ENCODE measurements at regions not wholly inside any gene's neighbourhood (a gene's known extent, or its start where the extent isn't known, plus 50 kb on each side); places are given as distances from the start of the nearest gene placed in this dataset.

DNA sequence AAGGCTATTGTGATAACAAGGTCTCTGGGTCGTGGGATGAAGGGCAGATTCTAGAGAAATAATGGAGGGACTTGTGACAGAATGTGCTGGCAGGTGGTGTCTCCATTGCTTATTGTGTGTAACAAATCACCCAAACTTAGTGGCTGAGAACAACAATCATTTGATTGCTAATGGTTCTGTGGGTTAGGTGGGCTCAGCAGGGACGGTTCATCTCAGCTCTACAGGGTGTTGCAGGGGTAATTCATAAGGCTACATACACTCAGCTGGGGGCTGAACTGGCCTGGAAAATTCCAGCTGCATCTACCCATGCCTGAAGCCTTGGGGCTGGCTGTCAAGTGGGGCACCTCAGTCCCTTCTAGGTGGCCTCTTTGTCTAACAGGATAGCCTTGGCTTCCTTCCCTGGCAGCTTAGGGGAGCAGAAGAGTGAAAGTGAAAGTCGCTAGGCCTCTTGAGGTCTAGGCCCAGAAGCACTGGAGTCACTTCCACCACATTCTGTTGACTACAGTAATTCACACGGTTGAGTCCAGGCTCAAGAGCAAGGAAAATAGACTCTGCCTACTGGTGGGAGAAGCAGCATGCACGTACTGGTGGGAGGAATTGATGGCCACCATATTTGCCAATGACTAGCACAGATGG is 308.9 kb downstream of the MN1 start:
- FAIRE-seq = no peak

DNA sequence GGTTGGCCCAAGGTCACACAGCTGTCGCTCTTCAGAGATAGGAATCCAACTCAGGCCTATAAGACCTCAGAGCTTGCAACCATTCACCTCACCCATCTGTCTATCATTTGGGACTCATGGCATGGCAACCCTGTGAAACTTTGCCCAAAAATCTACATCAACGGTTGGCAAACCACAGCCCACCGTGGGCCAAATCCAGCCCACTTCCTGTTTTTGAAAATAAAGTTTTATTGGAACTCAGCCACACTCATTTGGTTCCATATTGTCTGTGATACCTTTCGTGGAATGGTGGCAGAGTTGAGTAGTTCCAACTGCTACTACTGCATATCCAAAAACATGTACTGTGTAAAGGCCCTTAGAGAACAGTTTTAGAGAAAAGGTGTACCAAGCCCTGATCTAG is 307.8 kb downstream of the MN1 start:
- no peak for FAIRE-seq

DNA sequence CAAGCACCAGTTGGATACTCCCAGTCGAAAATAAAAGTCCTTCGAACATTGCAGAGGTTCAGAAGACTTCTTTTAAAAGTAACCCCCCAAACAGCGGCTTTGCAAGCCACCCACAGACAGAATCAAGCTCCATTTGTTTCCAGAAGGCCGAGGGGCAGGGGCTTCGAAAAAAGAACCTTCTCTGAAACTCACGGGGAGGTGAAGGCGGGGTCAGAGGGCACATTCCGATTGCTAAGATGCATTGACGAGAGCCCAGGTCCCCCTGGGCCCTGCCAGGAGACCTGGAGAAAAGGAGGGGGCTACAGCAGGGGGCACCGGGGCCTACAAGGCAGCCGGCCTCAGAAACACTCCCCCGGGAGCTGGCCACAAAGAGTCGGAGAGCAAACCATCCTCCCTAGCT is 306.8 kb downstream of the MN1 start:
- no peak for FAIRE-seq

DNA sequence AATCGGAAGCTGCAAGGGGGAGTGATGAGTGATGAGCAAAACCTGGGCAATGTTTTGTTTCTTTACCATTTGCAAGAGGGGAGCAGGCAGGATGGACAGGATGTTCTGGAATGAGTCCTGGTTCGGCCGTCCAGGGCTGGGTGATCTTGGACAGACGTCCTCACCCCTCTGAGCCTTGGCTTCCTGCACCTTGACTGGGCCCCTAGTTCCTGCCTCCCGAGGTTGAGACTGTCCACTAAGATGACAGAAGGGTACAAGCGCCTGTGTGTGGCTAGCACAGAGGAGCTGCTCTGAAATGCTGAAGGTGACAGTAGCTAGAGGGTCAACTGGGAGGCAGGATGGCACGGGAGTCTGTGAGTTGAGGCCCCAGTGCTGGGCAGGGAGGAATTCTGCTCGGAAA is 306.2 kb downstream of the MN1 start:
- no peak for FAIRE-seq

DNA sequence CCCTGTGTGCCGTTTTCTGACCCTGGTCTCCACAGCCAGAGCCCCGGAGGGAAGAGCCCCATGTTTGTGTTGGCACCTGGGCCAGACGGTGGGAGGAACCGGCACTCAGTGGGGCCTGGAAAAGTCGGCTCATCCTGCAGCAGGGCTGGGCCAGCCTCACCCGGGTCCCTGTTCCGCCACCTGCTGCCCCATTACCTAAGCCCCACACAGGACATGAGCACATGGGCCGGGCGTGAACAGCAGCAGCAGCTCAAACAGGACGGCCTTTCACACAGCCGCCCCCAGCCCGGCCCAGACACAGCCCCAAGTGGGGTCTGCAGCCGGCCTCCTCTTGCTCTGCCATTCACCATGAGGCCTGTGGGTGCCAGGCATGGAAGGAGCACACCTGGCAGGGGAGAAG is 302.4 kb downstream of the MN1 start:
- FAIRE-seq = no peak

DNA sequence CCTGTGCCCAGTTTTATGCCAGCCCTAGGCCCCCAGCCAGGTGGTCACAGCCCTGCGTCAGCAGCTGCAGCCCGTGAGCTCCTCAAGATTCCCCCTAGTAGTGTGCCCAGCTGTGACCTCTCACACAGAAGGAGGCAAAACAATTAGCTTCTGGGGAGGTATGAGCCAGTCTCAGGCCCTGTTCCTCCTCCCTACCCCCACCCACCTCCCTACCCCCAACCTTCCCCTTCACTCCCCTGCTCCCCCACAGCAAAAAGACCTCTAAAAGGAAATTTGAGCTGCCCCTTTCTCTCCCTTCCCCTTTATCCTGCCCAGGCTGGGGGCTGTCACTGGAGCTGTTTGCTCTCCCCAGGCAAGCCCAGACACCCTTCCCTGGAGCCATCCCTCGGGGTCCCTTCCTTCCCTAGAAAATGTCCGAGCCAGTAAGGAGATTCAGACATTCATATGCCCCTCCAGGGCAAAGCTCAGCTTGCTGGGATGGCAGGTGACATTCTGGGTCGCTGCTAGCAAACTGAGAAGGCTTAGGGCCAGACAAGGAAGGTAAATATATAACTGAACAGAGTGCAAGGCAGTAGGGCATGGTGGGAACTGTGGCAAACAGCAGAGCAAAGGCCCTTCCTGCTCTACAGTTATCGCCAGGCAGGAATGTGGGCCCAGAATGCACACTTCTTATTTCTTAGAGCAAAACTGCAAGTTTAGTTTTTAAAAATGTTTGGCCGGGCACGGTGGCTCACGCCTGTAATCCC is 300.2 kb downstream of the MN1 start:
- FAIRE-seq = no peak

DNA sequence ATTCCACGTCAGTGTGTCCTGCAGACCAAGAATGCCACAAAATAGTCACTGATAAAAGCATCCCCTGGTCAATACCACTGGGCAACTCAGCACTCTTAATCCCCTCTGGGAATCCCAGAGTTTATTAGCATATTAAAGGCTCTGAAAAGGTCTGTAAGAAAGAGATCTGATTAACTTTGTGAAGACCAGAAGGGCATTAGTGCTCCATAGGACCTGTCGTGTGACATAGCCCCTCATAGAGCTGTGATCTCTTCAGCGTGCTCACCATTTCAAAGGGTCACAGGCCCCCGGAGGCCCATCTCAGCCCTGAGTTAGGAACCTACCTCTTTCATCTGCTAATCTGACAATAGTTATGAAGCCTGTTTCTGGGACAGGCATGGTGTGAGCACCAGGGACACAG is 299.2 kb downstream of the MN1 start:
- no peak for FAIRE-seq

DNA sequence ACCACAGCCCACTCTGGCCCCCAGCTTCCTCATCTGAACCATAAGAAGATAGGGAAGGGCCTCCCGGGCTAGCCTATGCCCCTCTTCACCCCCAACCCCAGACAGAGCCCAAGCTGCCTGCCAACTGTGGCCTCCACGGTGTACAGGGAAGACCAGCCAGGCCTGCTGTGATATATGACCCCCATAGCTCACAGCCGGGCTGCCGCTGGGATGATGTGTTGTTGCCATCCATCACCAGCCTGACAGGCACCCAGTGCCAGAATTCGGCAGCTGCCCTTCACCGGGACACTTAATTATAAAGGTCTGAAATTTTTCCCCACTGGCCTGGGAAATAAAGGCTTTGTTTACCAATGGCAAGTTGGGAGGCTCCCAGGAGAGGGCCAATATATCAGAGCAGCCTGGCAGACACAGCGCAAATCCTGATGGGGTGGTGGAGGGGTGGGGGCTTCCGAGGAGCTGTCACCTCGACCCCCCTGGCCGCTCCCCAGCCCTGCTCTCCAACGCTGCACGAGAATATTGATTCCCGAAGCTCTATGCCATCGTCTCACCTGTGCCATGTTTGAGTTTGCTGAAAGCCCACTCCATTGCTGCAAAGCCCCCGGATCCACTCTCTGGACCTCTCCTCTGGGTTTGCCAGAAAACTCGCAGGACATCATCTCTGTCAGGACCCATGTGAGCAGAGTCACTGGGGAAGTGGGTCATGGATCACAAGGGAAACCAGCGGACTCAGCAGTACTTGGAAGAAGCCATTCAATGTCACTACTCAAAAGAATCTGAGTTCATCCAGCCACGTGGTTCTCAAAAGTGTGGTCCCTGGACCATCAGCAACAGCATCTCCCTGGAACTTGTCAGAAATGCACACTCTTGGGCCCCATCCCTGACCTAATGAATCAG is 296.9 kb downstream of the MN1 start:
- no peak for FAIRE-seq

DNA sequence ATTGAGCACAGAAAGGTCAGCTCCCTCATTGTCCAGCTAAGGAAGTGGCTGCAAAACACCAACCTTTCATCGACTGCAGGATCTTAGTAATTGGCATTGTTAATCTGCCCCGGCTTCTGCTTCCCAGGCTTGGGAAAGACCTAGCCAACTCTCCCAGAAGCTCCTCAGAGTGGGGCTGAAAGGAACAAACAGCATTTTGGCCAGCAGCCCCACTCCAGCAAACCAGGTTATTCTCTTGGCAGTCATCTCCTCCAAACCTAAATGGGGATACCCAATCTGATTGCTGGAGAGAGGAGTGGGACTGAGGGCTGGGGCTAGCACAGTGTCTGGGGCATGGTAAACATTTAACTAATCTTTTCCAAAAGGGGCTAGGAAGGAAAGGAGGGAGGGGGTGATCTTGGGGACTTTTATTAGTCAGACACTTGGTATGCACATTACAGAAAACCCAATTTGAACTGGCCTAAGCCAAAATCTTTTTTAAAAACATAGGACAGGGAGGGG is 294.4 kb downstream of the MN1 start:
- FAIRE-seq = no peak

DNA sequence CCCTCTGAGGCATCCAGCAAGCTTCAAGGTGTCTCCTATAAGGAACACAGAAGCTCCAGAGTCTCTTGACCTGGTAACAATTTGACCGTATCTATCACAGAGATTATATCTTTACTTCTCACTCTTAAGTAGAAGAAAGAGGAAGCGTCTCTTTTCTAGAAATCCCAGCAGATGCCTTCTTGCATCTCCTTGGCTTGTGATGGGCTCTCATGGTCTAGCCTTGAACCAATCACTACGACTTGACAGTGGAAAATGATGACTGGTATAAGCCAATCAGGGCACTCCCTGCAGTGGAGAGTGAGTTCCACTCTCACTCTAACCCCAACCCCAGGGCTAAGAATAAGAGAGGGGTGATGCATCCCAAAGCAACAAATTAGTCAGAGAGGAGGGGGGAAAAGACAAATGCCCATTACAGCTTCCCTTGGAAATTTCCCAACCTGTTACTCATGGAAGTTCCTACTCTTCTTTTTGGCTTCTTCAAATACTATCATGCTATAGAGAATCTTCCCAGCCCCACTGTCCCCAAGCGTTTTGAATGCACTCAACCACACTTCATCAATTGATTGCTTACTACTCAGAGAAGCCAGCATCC is 293.5 kb downstream of the MN1 start:
- FAIRE-seq = no peak

DNA sequence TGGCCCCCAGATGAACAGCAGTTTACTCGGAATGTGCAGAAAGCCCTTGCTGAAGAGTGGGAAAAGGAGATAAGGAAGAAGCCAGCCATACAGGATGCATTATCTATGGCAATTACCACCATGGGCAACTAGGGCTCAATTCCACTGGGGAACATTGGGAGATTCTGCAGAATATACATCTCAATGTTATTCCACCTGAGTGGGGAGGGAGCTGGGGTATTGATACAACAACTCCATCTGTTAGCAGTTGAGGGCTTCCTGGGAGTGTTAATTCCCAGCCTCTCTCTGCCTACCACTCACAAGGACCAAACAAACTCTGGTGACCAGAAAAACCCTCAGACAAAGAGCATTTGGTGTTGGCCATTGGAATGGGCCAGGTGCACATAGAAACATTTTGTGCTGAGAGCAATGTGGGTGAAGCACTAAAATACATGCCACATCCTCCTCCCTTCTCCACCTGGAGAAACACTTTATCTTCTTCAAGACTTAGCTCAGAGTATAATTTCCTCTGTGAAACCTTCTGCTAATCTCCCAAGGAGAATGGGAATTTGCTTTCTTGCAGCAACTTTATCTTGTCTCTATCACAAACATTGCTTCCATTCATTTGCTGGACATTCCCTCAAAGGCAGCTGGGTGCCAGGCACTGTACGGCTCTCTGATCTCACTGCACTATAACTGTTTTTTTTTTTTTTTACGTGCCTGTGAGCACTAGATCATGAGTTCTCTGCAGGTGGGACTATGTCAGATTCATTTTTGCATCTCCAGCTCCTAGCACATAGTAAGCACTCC is 292.2 kb downstream of the MN1 start:
- no peak for FAIRE-seq

DNA sequence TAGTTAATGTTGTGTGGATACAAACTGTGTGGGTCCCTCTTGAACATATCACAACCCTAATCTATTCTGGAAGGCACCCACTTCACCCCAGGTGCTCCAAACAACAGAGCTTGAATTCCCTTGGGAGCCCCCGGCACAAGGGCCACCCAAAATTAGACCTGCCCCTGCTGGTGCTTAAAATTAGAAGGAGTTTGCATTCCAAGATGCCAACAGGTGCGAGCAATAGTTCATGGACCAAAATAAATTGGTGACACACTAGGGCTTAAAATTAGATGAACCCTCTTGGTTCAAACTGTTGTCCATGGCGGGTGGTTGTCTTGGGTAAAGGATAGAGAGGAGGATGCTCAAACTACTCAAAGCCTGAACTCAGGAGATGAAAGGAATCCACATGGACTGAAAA is 291.5 kb downstream of the MN1 start:
- FAIRE-seq = no peak

DNA sequence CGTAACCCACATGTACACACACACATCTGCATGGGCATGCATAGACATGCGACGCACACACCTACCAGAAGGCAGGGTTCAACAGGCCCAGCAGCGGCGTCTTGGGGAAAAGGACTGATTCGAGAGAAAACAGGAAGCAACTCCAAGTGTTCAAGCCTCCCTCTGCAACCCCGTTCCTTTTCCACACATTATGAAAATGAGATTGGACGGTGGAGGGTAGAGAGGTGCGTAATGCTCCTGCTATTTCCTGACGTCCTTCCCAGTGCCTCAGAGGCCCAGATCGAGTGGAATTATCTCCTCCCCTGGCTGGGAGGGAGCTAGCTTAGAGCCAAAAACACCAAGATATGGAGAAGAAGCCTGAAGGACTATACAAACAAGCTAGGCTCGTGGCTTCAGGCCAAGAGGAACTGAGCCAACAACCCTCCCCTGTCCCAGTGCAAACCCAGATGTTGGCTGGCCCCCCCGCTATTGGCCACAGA is 289.2 kb downstream of the MN1 start:
- no peak for FAIRE-seq

DNA sequence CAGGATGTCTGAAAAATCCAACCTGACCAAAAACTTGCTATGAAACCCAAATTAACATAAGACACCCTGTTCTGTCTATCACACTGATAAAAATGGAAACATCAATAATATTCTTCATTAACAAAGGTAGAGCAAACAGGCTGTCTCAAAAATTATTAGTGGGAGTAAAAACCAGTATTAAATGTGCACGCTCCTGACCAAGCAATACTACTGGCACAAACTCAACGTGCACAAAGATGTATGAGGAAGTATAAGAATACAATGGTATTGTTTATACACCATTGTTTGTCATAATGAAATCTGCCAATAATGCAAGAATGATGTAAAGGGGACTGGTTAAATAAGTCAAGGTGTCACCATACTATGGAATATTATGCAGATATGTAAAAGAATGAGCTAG is 288.5 kb downstream of the MN1 start:
- no peak for FAIRE-seq

DNA sequence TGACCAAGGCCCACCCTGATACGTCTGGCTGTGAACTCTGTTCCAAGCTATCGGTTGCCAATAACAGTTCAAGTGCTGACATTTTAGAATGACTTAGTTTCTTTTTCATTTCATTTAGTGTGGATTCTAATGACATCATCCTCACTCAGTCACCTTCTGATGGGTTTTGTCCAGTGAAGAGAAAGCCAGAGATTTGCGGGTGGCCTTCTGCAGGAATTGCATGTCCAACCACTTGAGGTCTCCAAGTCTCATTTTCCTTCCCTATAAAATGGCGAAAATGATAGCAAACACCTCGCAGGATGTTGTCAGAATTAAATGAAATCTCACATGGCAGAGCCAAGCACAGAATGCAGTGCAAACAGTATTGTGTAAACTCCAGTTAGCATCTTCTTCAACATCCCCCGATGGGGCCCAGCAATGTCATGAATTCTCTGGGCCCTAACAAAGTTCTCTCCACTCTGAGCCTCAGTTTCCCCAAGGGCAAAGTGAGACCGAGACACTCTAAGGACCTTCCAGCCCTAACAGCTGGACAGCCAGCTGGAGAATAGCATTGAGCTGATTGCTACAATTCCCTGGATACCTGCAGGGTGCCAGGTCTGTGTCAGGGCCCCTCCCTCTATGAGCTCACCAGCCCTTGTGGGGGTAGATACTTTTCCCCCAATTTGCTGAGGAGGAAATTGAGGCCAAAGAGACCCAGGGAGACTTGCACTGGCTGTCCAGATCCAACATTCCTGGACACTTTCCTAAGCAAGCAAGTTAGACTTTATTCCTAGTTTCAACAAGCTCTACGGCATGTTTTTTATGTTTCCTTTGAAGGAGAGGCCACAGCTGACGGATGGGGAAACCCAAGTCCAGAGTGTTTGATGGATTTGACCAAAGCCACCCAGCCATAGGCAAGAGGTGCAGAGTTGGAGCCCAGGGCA is 286.7 kb downstream of the MN1 start:
- FAIRE-seq = no peak

DNA sequence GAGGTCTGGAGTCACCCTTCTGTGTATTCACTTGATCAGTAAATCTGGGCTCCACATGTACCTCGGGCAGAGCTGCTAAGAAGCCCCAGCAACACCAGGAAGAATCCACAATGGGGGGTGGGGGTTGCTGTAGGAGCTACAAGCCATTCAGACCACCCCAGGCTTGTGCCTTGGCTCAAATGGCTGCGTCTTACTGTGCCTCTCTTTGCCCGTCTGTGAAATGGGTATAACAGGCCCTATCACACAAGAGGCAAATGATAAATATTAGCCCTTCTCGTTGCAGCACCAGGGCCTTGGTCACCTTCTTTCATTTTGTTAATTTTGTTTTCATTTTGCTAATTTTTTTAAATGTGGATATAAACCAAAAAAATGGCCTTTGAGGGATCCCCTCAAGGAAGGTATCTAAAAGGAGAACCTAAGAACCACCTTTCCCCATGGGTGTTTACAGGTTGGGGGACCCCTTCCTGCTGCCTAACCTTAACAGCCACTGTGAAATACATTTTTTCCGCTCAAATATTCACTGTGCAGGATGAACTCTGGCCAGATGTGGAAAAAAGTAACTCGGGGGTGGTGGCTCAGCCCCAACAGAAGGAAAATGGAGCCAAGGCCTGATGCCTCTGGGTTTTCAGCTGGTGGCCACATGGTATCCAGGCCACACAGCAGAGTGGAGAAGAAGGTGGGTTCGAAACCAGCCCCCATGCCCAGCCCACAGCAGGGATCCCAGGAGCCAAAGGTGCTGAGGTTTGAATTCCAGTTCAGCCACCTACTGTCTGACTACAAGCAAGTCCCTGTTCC is 284.0 kb downstream of the MN1 start:
- FAIRE-seq = no peak

DNA sequence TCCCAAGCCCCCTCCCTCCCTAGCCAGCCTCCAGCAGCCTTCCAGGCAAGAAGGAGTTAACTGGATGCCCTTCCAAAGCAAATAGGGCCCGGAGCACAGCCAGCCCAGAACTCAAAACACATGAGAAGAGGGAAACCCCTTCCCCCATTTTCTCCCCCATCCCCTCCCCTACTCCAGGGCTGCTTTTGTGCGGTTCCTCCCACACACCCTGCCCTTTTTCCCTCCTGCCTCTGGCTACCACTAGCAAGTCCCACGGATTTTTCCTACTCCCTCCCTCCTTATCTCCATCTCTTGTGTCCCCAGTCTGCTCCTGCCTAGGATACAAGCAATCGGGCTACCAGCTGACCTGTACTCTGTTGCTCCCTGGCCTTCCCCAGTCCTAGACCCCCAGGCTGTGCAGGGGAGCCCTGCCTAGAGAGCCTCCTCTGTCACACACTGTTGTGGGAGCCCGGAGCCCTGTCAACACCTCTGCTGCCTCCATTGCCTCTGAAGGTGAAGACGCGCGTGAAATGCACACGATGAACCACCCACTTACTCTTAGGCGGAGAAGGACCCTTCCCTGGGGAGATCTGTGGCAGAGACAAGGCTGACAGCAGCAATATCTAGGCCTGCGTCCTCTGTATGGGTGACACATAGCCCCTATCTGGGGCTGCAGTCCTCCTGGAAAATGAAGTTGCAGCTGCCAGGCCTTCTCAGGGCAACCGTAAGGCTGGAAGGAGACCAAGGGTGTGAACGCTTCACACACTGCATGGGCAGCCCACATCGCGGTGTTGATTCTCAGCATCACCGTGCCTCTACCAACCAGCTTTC is 282.8 kb downstream of the MN1 start:
- no peak for FAIRE-seq

DNA sequence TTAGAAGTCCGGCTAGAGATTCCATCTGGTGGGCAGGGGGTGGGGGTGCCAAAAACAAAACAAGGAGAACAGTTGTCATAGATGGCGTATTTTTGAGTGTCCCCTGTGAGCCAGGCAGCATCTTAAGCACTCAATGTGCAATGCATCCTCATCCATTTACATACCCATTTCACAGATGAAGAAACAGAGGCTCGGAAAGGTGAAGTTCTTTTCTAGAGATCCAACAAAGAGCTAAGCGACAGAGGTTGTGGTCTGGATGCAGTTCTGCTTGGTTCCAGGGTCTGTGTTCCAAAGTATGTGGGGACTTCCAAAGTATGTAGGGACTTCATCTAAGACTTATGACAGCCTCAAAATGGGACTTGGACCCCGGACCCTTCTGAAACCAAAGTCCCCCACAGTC is 277.8 kb downstream of the MN1 start:
- FAIRE-seq = no peak

DNA sequence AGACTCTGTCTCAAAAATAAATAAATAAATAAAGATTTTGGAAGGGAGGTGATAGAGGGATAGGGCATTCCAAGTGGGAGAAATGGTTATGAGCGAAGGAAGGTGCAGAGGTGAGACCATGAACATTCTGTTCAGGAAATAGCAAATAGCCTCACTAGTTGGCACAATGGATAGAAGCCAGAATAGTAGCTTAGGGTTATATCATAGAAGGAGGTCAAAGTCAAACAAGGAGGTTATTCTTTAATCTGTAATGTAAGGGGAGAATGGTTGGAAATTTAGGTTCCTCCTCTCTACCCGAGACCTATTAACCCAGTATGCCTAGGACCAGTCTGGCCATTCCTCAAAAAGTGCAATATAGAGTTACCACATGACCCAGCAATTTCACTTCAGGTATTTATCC is 275.8 kb downstream of the MN1 start:
- FAIRE-seq = no peak
